Trophoblast cell (in vitro differentiated cells and primary cell): ENCODE measurements at regions not wholly inside any gene's neighbourhood (a gene's known extent, or its start where the extent isn't known, plus 50 kb on each side); places are given as distances from the start of the nearest gene placed in this dataset.

Experiments used
- DNase-seq, 2 donors: peaks; one replicate each; pipeline ENCODE4 v3.0.0-alpha.2; 2016
- H2AFZ ChIP-seq: 2 replicates; pipeline ENCODE4 v1.6.1; 2013; ENCODE audit warnings: low read length, moderate library complexity, mild to moderate bottlenecking; ENCODE audit not compliant: insufficient read depth, poor library complexity
- H2AK5ac ChIP-seq: 2 replicates; pipeline ENCODE4 v1.6.1; 2013; ENCODE audit warnings: mild to moderate bottlenecking, low read length
- H2BK120ac ChIP-seq: 2 replicates; pipeline ENCODE4 v1.6.1; 2013; ENCODE audit warnings: low read length, mild to moderate bottlenecking, moderate library complexity; ENCODE audit not compliant: insufficient read depth, poor library complexity
- H2BK12ac ChIP-seq: 2 replicates; pipeline ENCODE4 v1.6.1; 2013; ENCODE audit warnings: mild to moderate bottlenecking, low read length, moderate library complexity
- H2BK5ac ChIP-seq: 2 replicates; pipeline ENCODE4 v1.6.1; 2013; ENCODE audit warnings: low read length, low read depth, moderate library complexity, mild to moderate bottlenecking; ENCODE audit not compliant: poor library complexity
- H3K14ac ChIP-seq: 2 replicates; pipeline ENCODE4 v1.6.1; 2013; ENCODE audit warnings: mild to moderate bottlenecking, low read length
- H3K18ac ChIP-seq: 2 replicates; pipeline ENCODE4 v1.6.1; 2013; ENCODE audit warnings: mild to moderate bottlenecking, low read length
- H3K23ac ChIP-seq: 2 replicates; pipeline ENCODE4 v1.6.1; 2013; ENCODE audit warnings: low read length
- H3K27ac ChIP-seq: 2 replicates; pipeline ENCODE4 v1.5.1; 2013; ENCODE audit warnings: low read depth, mild to moderate bottlenecking, inconsistent platforms, low read length, moderate library complexity
- H3K27me3 ChIP-seq: 2 replicates; pipeline ENCODE4 v1.6.1; 2013; ENCODE audit warnings: inconsistent platforms, mild to moderate bottlenecking, low read length, moderate library complexity; ENCODE audit not compliant: insufficient read depth
- H3K36me3 ChIP-seq, 2 experiments: 1 replicate in 1 of 2; 2 replicates in 1 of 2; pipeline ENCODE4 v1.6.1; 2013; ENCODE audit warnings: low read length in 2 of 2, mild to moderate bottlenecking in 2 of 2, moderate library complexity in 1 of 2; ENCODE audit not compliant: insufficient read depth in 2 of 2, control insufficient read depth in 1 of 2
- H3K4ac ChIP-seq: 2 replicates; pipeline ENCODE4 v1.6.1; 2013; ENCODE audit warnings: low read depth, mild to moderate bottlenecking, low read length, moderate library complexity
- H3K4me1 ChIP-seq, 2 experiments: 1 replicate in 1 of 2; 2 replicates in 1 of 2; pipeline ENCODE4 v1.6.1; 2013; ENCODE audit warnings: low read length in 2 of 2, mild to moderate bottlenecking in 2 of 2, moderate library complexity in 1 of 2; ENCODE audit not compliant: insufficient read depth in 2 of 2, control insufficient read depth in 1 of 2
- H3K4me2 ChIP-seq: 2 replicates; pipeline ENCODE4 v1.6.1; 2013; ENCODE audit warnings: inconsistent platforms, mild to moderate bottlenecking, low read length, moderate library complexity
- H3K4me3 ChIP-seq: 2 replicates; pipeline ENCODE4 v1.5.1; 2013; ENCODE audit warnings: mild to moderate bottlenecking, low read depth, low read length, inconsistent platforms
- H3K79me1 ChIP-seq: one replicate; pipeline ENCODE4 v1.6.1; 2013; ENCODE audit warnings: low read length
- H3K79me2 ChIP-seq: 2 replicates; pipeline ENCODE4 v1.6.1; 2013; ENCODE audit warnings: low read length, mild to moderate bottlenecking; ENCODE audit not compliant: control insufficient read depth, insufficient read depth, poor library complexity
- H3K9ac ChIP-seq: 2 replicates; pipeline ENCODE4 v1.6.1; 2013; ENCODE audit warnings: mild to moderate bottlenecking, low read length
- H3K9me3 ChIP-seq: 2 replicates; pipeline ENCODE4 v1.6.1; 2013; ENCODE audit warnings: low read depth, mild to moderate bottlenecking, control low read depth, inconsistent platforms, low read length; ENCODE audit not compliant: insufficient read depth
- H4K12ac ChIP-seq: 2 replicates; pipeline ENCODE4 v1.6.1; 2013; ENCODE audit warnings: low read depth, mild to moderate bottlenecking, low read length, moderate library complexity
- H4K8ac ChIP-seq: 2 replicates; pipeline ENCODE4 v1.6.1; 2013; ENCODE audit warnings: low read depth, mild to moderate bottlenecking, low read length, moderate library complexity
- H4K91ac ChIP-seq: one replicate; pipeline ENCODE4 v1.6.1; 2013; ENCODE audit warnings: low read depth, mild to moderate bottlenecking, low read length, moderate library complexity
- WGBS: extraction: QIAGEN DNeasy Blood & Tissue Kit; methylation state at CpG from one replicate; pipeline ENCODE4 v1.1.7; 2013; ENCODE audit warnings: missing lambda C conversion rate; ENCODE audit not compliant: insufficient read length, insufficient coverage; ENCODE audit errors: extremely low coverage; 5-methylcytosine and 5-hydroxymethylcytosine counted together

DNA sequence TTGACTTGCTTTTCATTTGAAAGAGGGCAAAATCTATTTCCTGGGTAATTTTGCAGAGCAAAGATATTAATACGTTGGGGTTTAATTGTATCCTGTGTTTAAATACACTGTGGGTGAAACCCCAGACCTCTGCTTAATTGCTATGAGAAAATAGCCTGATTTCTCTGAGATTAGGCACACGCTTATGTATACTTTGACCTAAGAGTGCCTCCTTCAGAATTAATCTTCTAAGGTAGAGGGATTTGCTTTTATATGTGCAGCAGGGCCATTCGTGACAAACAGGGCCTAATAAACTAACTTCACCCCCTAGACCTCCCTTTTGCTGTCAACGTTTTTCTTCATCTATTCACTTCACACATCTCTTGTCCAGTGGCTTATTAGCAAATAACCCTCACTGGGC, 216.9 kb upstream of the ADGRL2 start:
- DNase-seq = no peak
- Histone ChIP-seq H3K23ac (no peak overlapping the region), H2AK5ac (no peak overlapping the region), H3K9me3 (no peaks in the 10 kb centered on the region), H2BK5ac (no peak overlapping the region), H2BK12ac (no peak overlapping the region), H2BK120ac (no peak overlapping the region), H3K27me3 (no peaks in the 10 kb centered on the region), H3K4me2 (no peak overlapping the region), H3K79me2 (no peaks in the 10 kb centered on the region), H3K4me3 (no peak overlapping the region), H4K12ac (no peak overlapping the region), H4K8ac (no peak overlapping the region), H3K36me3 (no peaks in the 10 kb centered on the region), H3K14ac (no peak overlapping the region), H3K4me1 (peaks cover 0 to 2% of the 10 kb centered on the region in 2 experiments), H3K79me1 (no peaks in the 10 kb centered on the region), H3K9ac (no peak overlapping the region), H3K27ac (no peak overlapping the region), H2AFZ (no peak overlapping the region), H3K18ac (no peak overlapping the region), H3K4ac (no peak overlapping the region), H4K91ac (no peak overlapping the region)
- no CpG with 5 or more reads among the region's 4 CpGs for WGBS

DNA sequence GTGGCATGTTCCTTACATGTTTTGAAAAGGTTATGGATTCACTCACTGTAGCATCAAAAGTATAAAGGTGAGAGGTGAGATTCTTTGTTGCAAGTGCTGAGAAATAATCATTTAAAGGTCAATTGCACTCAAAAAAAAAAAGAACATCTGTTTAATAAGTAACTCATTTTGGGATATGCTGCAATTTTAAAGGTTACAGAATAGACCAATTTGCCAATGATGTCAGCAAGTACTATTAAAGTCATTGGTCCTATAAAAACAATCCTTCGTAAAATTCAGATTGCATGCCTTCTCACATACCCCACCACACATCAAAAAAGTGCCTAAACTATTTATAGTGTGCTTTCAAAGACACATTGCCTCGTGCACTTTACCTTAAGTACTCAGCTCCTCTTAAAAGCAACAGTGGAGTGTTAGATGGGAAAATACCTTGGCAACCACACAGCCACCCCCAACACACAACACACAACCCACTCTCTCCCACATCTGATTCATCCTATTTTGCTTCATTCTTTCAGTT, 218.2 kb upstream of the ADGRL2 start:
- Histone ChIP-seq H4K8ac (no peak overlapping the region), H3K23ac (no peak overlapping the region), H3K36me3 (no peaks in the 10 kb centered on the region), H3K4me2 (no peak overlapping the region), H4K91ac (no peak overlapping the region), H3K9me3 (no peaks in the 10 kb centered on the region), H3K4me1 (peaks cover 0 to 2% of the 10 kb centered on the region in 2 experiments), H3K79me2 (no peaks in the 10 kb centered on the region), H3K18ac (no peak overlapping the region), H3K27me3 (no peaks in the 10 kb centered on the region), H3K27ac (no peak overlapping the region), H3K9ac (no peak overlapping the region), H2BK5ac (no peak overlapping the region), H3K14ac (no peak overlapping the region), H2AK5ac (no peak overlapping the region), H3K4me3 (no peak overlapping the region), H2AFZ (no peak overlapping the region), H3K4ac (no peak overlapping the region), H2BK12ac (no peak overlapping the region), H2BK120ac (no peak overlapping the region), H3K79me1 (no peaks in the 10 kb centered on the region), H4K12ac (no peak overlapping the region)
- no peak for DNase-seq
- WGBS = no CpG with 5 or more reads among the region's 2 CpGs

DNA sequence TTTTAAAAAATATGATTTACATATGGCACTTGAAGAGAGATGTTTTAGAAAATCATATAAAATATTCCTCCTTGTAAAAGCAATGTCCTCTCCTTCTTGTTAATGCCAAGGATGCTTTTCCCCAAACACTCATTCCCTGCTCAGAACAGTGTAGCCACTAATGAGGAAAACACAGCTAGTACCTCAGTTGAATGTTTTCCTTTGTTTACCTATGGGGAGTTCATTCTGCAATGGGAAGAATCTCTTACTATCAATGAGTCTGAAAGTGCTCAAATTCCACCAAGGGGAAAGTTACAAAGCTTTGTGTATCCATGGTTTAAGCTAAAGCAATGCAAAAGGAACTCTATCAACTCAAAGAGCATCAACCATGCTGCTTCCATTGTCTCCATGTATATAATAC, 221.9 kb upstream of the ADGRL2 start:
- Histone ChIP-seq H3K36me3 (no peaks in the 10 kb centered on the region), H3K27ac (no peak overlapping the region)

DNA sequence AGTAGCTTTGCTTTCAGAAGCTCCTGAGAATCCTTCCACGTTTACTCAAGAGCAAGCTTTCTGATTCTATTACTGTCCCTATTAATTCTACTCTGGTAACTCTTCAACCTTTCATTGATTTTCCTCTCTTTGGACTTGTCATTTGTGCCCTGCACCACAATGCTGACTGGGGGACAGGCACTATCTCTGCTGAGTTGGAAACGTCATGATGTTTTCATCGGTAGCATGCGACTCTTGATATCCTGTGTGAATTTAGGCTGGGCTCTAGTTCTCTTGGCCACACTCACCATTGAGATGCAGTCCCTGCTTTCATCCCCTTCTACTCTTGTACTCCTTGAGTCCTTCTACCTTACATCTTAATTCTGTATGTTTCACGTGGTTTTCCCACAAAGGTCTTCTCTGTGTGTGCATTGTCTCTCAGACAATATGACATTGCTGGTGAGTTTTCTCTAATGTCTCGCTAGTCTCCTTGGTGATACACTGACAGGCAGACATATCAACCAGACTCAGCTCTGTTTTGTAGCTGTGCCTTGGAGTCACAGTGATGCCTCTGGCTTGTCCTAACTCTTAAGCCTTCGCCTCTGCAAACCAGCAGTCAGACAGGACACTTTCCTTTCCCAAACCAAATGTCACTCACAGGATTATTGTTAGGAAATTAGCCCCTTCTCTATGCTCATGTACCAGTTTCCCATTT, 223.6 kb upstream of the ADGRL2 start:
- WGBS = no CpG with 5 or more reads among the region's 7 CpGs
- Histone ChIP-seq H3K14ac (no peak overlapping the region), H4K91ac (no peak overlapping the region), H2BK5ac (no peak overlapping the region), H3K79me2 (no peaks in the 10 kb centered on the region), H3K27me3 (no peaks in the 10 kb centered on the region), H3K4me3 (no peak overlapping the region), H3K4me1 (no peaks in the 10 kb centered on the region), H2BK120ac (no peak overlapping the region), H3K18ac (no peak overlapping the region), H2AFZ (no peak overlapping the region), H3K4me2 (no peak overlapping the region), H3K79me1 (no peaks in the 10 kb centered on the region), H3K23ac (no peak overlapping the region), H2AK5ac (no peak overlapping the region), H4K12ac (no peak overlapping the region), H3K4ac (no peak overlapping the region), H4K8ac (no peak overlapping the region), H3K27ac (no peak overlapping the region), H3K9ac (no peak overlapping the region), H3K36me3 (no peaks in the 10 kb centered on the region), H3K9me3 (no peaks in the 10 kb centered on the region), H2BK12ac (no peak overlapping the region)
- DNase-seq = no peak

More for the DNA sequence above, 221.9 kb upstream of the ADGRL2 start:
- no peak overlapping the region for H3K4ac ChIP-seq
- H3K9ac ChIP-seq = no peak overlapping the region
- H3K4me2 ChIP-seq = no peak overlapping the region
- H3K14ac ChIP-seq = no peak overlapping the region
- no peaks in the 10 kb centered on the region for H3K27me3 ChIP-seq
- no peak overlapping the region for H4K8ac ChIP-seq
- no peak overlapping the region for H4K12ac ChIP-seq
- no peak overlapping the region for H3K23ac ChIP-seq
- H3K9me3 ChIP-seq = no peaks in the 10 kb centered on the region
- H2BK12ac ChIP-seq = no peak overlapping the region
- peaks cover 0 to 2% of the 10 kb centered on the region in 2 experiments for H3K4me1 ChIP-seq
- no peak overlapping the region for H3K4me3 ChIP-seq
- no peak overlapping the region for H2AFZ ChIP-seq
- no peak for DNase-seq
- H3K18ac ChIP-seq = no peak overlapping the region
- H3K79me2 ChIP-seq = no peaks in the 10 kb centered on the region
- H2BK5ac ChIP-seq = no peak overlapping the region
- H4K91ac ChIP-seq = no peak overlapping the region
- H2BK120ac ChIP-seq = no peak overlapping the region
- H3K79me1 ChIP-seq = no peaks in the 10 kb centered on the region
- no peak overlapping the region for H2AK5ac ChIP-seq
